K562 (cell line): ENCODE measurements at regions not wholly inside any gene's neighbourhood (a gene's known extent, or its start where the extent isn't known, plus 50 kb on each side); places are given as distances from the start of the nearest gene placed in this dataset.

Experiments
- ATAC-seq: fragments of 200-7000 bp; cut with Tn5 transposase; 3 replicates; pipeline ENCODE4 v1.9.1; 2020; ENCODE audit warnings: moderate library complexity
- BruUV-seq: library from RNA; stranded (reverse); fragments of 400-500 nt; replicated peaks from 2 replicates; lab custom pipeline; 2021; lab: Mats Ljungman, UMichigan
- CTCF ChIA-PET: fragments of 300-600 bp; formaldehyde crosslinking; extraction: SDS; loops from one replicate; lab custom pipeline; 2021; ENCODE audit warnings: low intra/inter-chr PET ratio; lab: Yijun Ruan, JAX
- POLR2A ChIA-PET: fragments of 300-600, 350-650 bp; sonication (Branson Sonifier 250); formaldehyde crosslinking; extraction: SDS; loops from one replicate; lab custom pipeline; 2021; ENCODE audit warnings: antibody characterized with exemption, inconsistent platforms; lab: Yijun Ruan, JAX
- DNase-seq, 4 experiments: peaks; one replicate each; pipeline versions ENCODE4 v3.0.0 to v3.0.0-alpha.2; 2011 to 2018; ENCODE audit warnings: low spot score in 3 of 4, mixed read lengths in 3 of 4; ENCODE audit errors: extremely low read depth in 1 of 4
- FAIRE-seq: peaks from 2 replicates; lab custom pipeline; 2011; peaks lifted over from hg19 to GRCh38; lab: Jason Lieb, UNC
- H2AFZ ChIP-seq: 2 replicates; pipeline ENCODE4 v1.6.0; 2011; ENCODE audit warnings: low read depth, low read length, control low read depth, inconsistent platforms
- H3K27ac ChIP-seq: fragments of 200-600 bp; 3 replicates; pipeline ENCODE4 v1.8.0; 2011; ENCODE audit warnings: low read depth, mild to moderate bottlenecking, control low read depth, inconsistent platforms, low read length, moderate library complexity, mixed read lengths; ENCODE audit errors: extremely low read depth
- H3K27me3 ChIP-seq, 2 experiments: fragments of 300-600 bp in 1 of 2; 2 replicates in 1 of 2; 3 replicates in 1 of 2; pipeline versions ENCODE4 v1.6.0 to v1.8.0; 2011; ENCODE audit warnings: inconsistent platforms in 2 of 2, low read length in 2 of 2, mild to moderate bottlenecking in 1 of 2, mixed read lengths in 1 of 2, moderate library complexity in 1 of 2; ENCODE audit not compliant: control insufficient read depth in 2 of 2, insufficient read depth in 2 of 2
- H3K36me3 ChIP-seq: fragments of 300-600 bp; 3 replicates; pipeline ENCODE4 v1.8.0; 2011; ENCODE audit warnings: mild to moderate bottlenecking, low read length, inconsistent platforms; ENCODE audit not compliant: control insufficient read depth, insufficient read depth
- H3K4me1 ChIP-seq, 2 experiments: fragments of 200-600 bp in 1 of 2; replicated peaks in 1 of 2; 2 replicates in 1 of 2; 3 replicates in 1 of 2; pipeline versions ENCODE4 v1.5.1 to v1.8.0; 2011; ENCODE audit warnings: inconsistent platforms in 2 of 2, low read length in 2 of 2, mild to moderate bottlenecking in 1 of 2, mixed read lengths in 1 of 2, moderate library complexity in 1 of 2; ENCODE audit not compliant: control insufficient read depth in 2 of 2, insufficient read depth in 2 of 2
- H3K4me2 ChIP-seq: 2 replicates; pipeline ENCODE4 v1.6.1; 2011; ENCODE audit warnings: low read length, control low read depth, inconsistent platforms, mixed read lengths; ENCODE audit not compliant: insufficient read depth
- H3K4me3 ChIP-seq: fragments of 200-600 bp; sonication (generic), shearing (Covaris generic); 2 replicates; pipeline ENCODE4 v1.5.1; 2016; ENCODE audit warnings: control low read depth, inconsistent platforms
- H3K79me2 ChIP-seq: fragments of 200-600 bp; 3 replicates; pipeline ENCODE4 v1.8.0; 2011; ENCODE audit warnings: low read length, inconsistent platforms; ENCODE audit not compliant: control insufficient read depth, insufficient read depth
- H3K9ac ChIP-seq, 2 experiments: 2 replicates each; pipeline versions ENCODE4 v1.6.0 to v1.6.1; 2011; ENCODE audit warnings: low read depth in 2 of 2, low read length in 2 of 2, control low read depth in 1 of 2, inconsistent platforms in 1 of 2, mild to moderate bottlenecking in 1 of 2, mixed read lengths in 1 of 2; ENCODE audit not compliant: insufficient read depth in 1 of 2
- H3K9me1 ChIP-seq: one replicate; pipeline ENCODE4 v1.6.0; 2011; ENCODE audit warnings: inconsistent platforms, mild to moderate bottlenecking, low read length, moderate library complexity; ENCODE audit not compliant: control insufficient read depth, insufficient read depth
- H3K9me3 ChIP-seq: replicated peaks from 2 replicates; pipeline ENCODE4 v1.5.1; 2011; ENCODE audit warnings: low read depth, low read length, inconsistent platforms; ENCODE audit not compliant: control insufficient read depth, insufficient read depth
- H4K20me1 ChIP-seq: replicated peaks from 2 replicates; pipeline ENCODE4 v1.6.1; 2011; ENCODE audit warnings: low read length, inconsistent platforms, mixed read lengths; ENCODE audit not compliant: control insufficient read depth, insufficient read depth
- ARID1B ChIP-seq: fragments of 450-650 bp; IDR thresholded peaks from 2 replicates; pipeline ENCODE4 v1.6.1; 2016; ENCODE audit warnings: antibody characterized with exemption, mild to moderate bottlenecking, inconsistent platforms
- ARID4B ChIP-seq: sonication (generic); formaldehyde crosslinking; IDR thresholded peaks from 2 replicates; pipeline ENCODE4 v1.8.0; 2022; ENCODE audit warnings: mild to moderate bottlenecking, missing genetic modification reagents
- FOXA1 ChIP-seq: fragments of 450-650 bp; IDR thresholded peaks from 2 replicates; pipeline ENCODE4 v1.6.1; 2016; ENCODE audit warnings: mild to moderate bottlenecking, borderline replicate concordance
- NCOA1 ChIP-seq: fragments of 450-650 bp; IDR thresholded peaks from 2 replicates; pipeline ENCODE4 v1.6.1; 2016; ENCODE audit warnings: low read depth
- NFE2L1 ChIP-seq: fragments of 450-650 bp; IDR thresholded peaks from 2 replicates; pipeline ENCODE4 v1.6.1; 2016; ENCODE audit warnings: missing genetic modification characterization, low read depth, mild to moderate bottlenecking, missing compliant biosample characterization, moderate library complexity, borderline replicate concordance
- PTTG1 ChIP-seq: fragments of 450-650 bp; IDR thresholded peaks from 2 replicates; pipeline ENCODE4 v1.6.1; 2016; ENCODE audit warnings: low read depth, mild to moderate bottlenecking, missing genetic modification characterization, missing compliant biosample characterization
- RBM14 ChIP-seq: fragments of 200-400 bp; formaldehyde crosslinking; IDR thresholded peaks from 2 replicates; pipeline ENCODE4 v1.6.1; 2018; ENCODE audit warnings: low read depth, mild to moderate bottlenecking, low read length, moderate library complexity, borderline replicate concordance; ENCODE audit not compliant: insufficient read depth
- TCF3 ChIP-seq: sonication (generic); formaldehyde crosslinking; IDR thresholded peaks from 2 replicates; pipeline ENCODE4 v1.4.0; 2020; ENCODE audit warnings: mild to moderate bottlenecking, missing genetic modification reagents
- ZNF318 ChIP-seq, 2 experiments: fragments of 450-650 bp; IDR thresholded peaks; 2 replicates each; pipeline ENCODE4 v1.6.1; 2016; ENCODE audit warnings: mild to moderate bottlenecking in 2 of 2, borderline replicate concordance in 1 of 2, low read depth in 1 of 2, moderate library complexity in 1 of 2
- WGBS: fragments of 100-300 bp; shearing (Covaris generic); methylation state at CpG from one replicate; pipeline ENCODE4 v1.1.6; 2016; ENCODE audit warnings: low coverage, mixed read lengths; ENCODE audit not compliant: insufficient coverage; ENCODE audit errors: missing lambda C conversion rate; 5-methylcytosine and 5-hydroxymethylcytosine counted together
- in situ Hi-C: fragments of 300-500 bp; cut with MboI; formaldehyde crosslinking; loops from 4 replicates; pipeline ENCODE4 v1.15.0; 2018; ENCODE audit warnings: inconsistent platforms, mixed read lengths
- intact Hi-C: fragments of 100-400 bp; cut with micrococcal nuclease; formaldehyde crosslinking; loops from 2 replicates; pipeline ENCODE4 v1.14.2; 2022

- in situ Hi-C loops = no loop called here
- ATAC-seq (no peak), DNase-seq (no peak), FAIRE-seq (no peak)
- 0% methylated on average over 6 of the region's 6 CpGs for WGBS
- peaks cover 9 to 28% of the 10 kb centered on the region in 2 experiments; a peak in 3 of 5 replicates for H3K27me3 ChIP-seq
- no peak overlapping the region for H3K9ac ChIP-seq
- no peaks in the 10 kb centered on the region for H3K79me2 ChIP-seq
- POLR2A ChIA-PET = no interaction called here
- no peaks in the 10 kb centered on the region for H3K9me1 ChIP-seq
- CTCF ChIA-PET = no interaction called here
- no peaks in the 10 kb centered on the region for H3K9me3 ChIP-seq
- no peaks in the 10 kb centered on the region; the same call in 1 of the 2 replicates for H4K20me1 ChIP-seq
- BruUV-seq = no TSS peak
- no peak overlapping the region for H3K4me2 ChIP-seq
- no peak overlapping the region for H3K27ac ChIP-seq
- H3K4me1 ChIP-seq = no peaks in the 10 kb centered on the region
- intact Hi-C loops = no loop called here
- H3K4me3 ChIP-seq = no peak overlapping the region
- no peaks in the 10 kb centered on the region for H3K36me3 ChIP-seq
- no peak overlapping the region for H2AFZ ChIP-seq
- TF ChIP-seq FOXA1 = no peak
- no peak for TF ChIP-seq RBM14
- no peak for TF ChIP-seq ARID4B (CRISPR knock-in tag)
- no peak for TF ChIP-seq TCF3 (CRISPR knock-in tag)
- TF ChIP-seq ARID1B = no peak
- TF ChIP-seq ZNF318 (IDR thresholded peaks at IDR 0.05; ENCODE audit: borderline replicate concordance in 1 of 2, low read depth in 1 of 2) = no peak
- no peak for TF ChIP-seq NFE2L1 (tag)
- TF ChIP-seq PTTG1 (tag) = no peak
- no peak for TF ChIP-seq NCOA1
Observed at GRCh38 chr5:6106756-6107155, 271.6 kb downstream of the MED10 start.
